ENCODE measurements at regions not wholly inside any gene's neighbourhood (a gene's known extent, or its start where the extent isn't known, plus 50 kb on each side); places are given as distances from the start of the nearest gene placed in this dataset.
"Not testable (repeated sequence)": the region's sequence is repeated elsewhere in the genome, so short reads cannot be mapped to it uniquely, and the experiment has no call there.

GRCh38 chr13:26864576-26864975 lies 104.0 kb upstream of the GPR12 start:
- intact Hi-C loops (cut with DNase I; ENCODE audit: low total_unique reads) = no loop called here
- DNase-seq = no peak
- Histone ChIP-seq H3K27ac (no peak overlapping the region), H3K36me3 (no peaks in the 10 kb centered on the region), H3K4me1 (no peaks in the 10 kb centered on the region), H3K27me3 (no peaks in the 10 kb centered on the region), H3K4me3 (no peak overlapping the region), H3K9me3 (no peaks in the 10 kb centered on the region)
- no peak for TF ChIP-seq CTCF (IDR thresholded peaks at IDR 0.05)

GRCh38 chr13:26861941-26862340 lies 101.4 kb upstream of the GPR12 start:
- Histone ChIP-seq H3K4me1 (no peaks in the 10 kb centered on the region), H3K27ac (no peak overlapping the region), H3K9me3 (no peaks in the 10 kb centered on the region), H3K27me3 (peaks cover 0 to 2% of the 10 kb centered on the region in 2 donors), H3K36me3 (no peaks in the 10 kb centered on the region), H3K4me3 (no peak overlapping the region)
- intact Hi-C loops (cut with DNase I; ENCODE audit: low total_unique reads) = no loop called here
- no peak for TF ChIP-seq CTCF (IDR thresholded peaks at IDR 0.05)
- DNase-seq = no peak

- no peak overlapping the region for H3K27ac ChIP-seq
- H3K4me3 ChIP-seq = no peak overlapping the region
- intact Hi-C loops (cut with DNase I; ENCODE audit: low total_unique reads) = no loop called here
Measured at GRCh38 chr13:26855921-26856320, 95.3 kb upstream of the GPR12 start.

DNA sequence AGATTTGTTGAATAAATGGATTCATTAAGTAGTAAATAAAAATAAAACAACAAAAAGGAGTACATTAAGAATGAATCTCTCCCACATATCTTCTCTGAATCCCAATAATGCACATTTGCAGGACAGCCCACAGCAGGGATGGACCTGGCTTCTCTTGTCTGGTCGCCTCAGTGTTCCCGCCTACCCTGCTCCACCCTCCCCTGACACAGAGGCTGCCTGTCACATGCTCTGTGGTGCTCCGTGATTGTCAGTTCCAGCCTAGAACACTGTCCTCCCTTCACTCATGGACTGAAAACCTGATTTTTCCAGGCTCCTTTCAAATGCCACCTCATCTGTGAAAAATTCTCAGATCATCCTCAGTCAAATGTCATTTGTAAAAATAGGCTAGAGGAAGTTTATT lies 94.5 kb upstream of the GPR12 start:
- intact Hi-C loops (cut with DNase I; ENCODE audit: low total_unique reads) = no loop called here
- H3K4me1 ChIP-seq = no peaks in the 10 kb centered on the region
- DNase-seq = no peak
- TF ChIP-seq CTCF (IDR thresholded peaks at IDR 0.05) = no peak
- no peaks in the 10 kb centered on the region for H3K9me3 ChIP-seq
- peaks cover 0 to 13% of the 10 kb centered on the region in 2 donors for H3K27me3 ChIP-seq
- H3K4me3 ChIP-seq = no peak overlapping the region
- no peaks in the 10 kb centered on the region for H3K36me3 ChIP-seq
- no peak overlapping the region for H3K27ac ChIP-seq

More at GRCh38 chr13:26855921-26856320, 95.3 kb upstream of the GPR12 start:
- no peak for DNase-seq
- H3K4me1 ChIP-seq = no peaks in the 10 kb centered on the region
- no peaks in the 10 kb centered on the region for H3K36me3 ChIP-seq
- no peaks in the 10 kb centered on the region for H3K9me3 ChIP-seq
- no peak for TF ChIP-seq CTCF (IDR thresholded peaks at IDR 0.05)
- peaks cover 0 to 13% of the 10 kb centered on the region in 2 donors for H3K27me3 ChIP-seq

- TF ChIP-seq CTCF (IDR thresholded peaks at IDR 0.05) = no peak
- no peak overlapping the region for H3K4me3 ChIP-seq
- H3K27me3 ChIP-seq = peaks cover 0 to 13% of the 10 kb centered on the region in 2 donors
Measured at GRCh38 chr13:26853323-26853722, 92.7 kb upstream of the GPR12 start.

GRCh38 chr13:26847281-26847680 lies 86.7 kb upstream of the GPR12 start:
- H3K9me3 ChIP-seq = no peaks in the 10 kb centered on the region
- intact Hi-C loops (cut with DNase I; ENCODE audit: low total_unique reads) = no loop called here

More at GRCh38 chr13:26853323-26853722, 92.7 kb upstream of the GPR12 start:
- no peaks in the 10 kb centered on the region for H3K9me3 ChIP-seq
- H3K4me1 ChIP-seq = no peaks in the 10 kb centered on the region
- intact Hi-C loops (cut with DNase I; ENCODE audit: low total_unique reads) = no loop called here
- no peak for DNase-seq
- H3K27ac ChIP-seq = no peak overlapping the region
- no peaks in the 10 kb centered on the region for H3K36me3 ChIP-seq

DNA sequence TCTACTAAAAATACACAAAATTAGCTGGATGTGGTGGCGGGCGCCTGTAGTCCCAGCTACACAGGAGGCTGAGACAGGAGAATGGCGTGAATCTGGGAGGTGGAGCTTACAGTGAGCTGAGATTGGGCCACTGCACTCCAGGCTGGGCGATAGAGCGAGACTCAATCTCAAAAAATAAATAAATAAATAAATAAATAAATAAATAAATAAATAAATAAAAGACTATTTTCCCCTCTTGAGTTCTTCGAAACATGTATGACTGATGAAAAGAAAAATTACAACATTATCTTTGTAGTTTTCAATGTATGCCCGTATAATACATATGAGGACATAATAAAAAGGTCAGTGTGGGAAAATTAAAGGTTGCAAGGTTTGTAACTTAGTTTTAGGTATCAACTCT lies 84.5 kb upstream of the GPR12 start:
- H3K4me1 ChIP-seq; H3K9me3 ChIP-seq; H3K4me3 ChIP-seq; intact Hi-C loops (cut with DNase I; ENCODE audit: low total_unique reads); H3K36me3 ChIP-seq; H3K27me3 ChIP-seq; H3K27ac ChIP-seq; DNase-seq: not testable (repeated sequence)

More at GRCh38 chr13:26847281-26847680, 86.7 kb upstream of the GPR12 start:
- Histone ChIP-seq H3K27ac (no peak overlapping the region), H3K36me3 (no peaks in the 10 kb centered on the region), H3K4me3 (no peak overlapping the region), H3K4me1 (no peaks in the 10 kb centered on the region), H3K27me3 (peaks cover 0 to 9% of the 10 kb centered on the region in 2 donors)
- TF ChIP-seq CTCF (IDR thresholded peaks at IDR 0.05) = no peak
- DNase-seq = no peak
